Glutamatergic neuron (in vitro differentiated cells): ENCODE measurements at regions not wholly inside any gene's neighbourhood (a gene's known extent, or its start where the extent isn't known, plus 50 kb on each side); places are given as distances from the start of the nearest gene placed in this dataset.

Experiments
- DNase-seq: peaks from one replicate; pipeline ENCODE4 v3.0.0; 2022
- H3K27ac Mint-ChIP-seq: one replicate; pipeline ENCODE4 v1.8.0; 2020; ENCODE audit warnings: mild to moderate bottlenecking, mixed read lengths, inconsistent platforms; ENCODE audit not compliant: unreplicated experiment
- H3K27me3 Mint-ChIP-seq: one replicate; pipeline ENCODE4 v1.8.0; 2020; ENCODE audit warnings: mild to moderate bottlenecking, moderate library complexity, mixed read lengths, inconsistent platforms; ENCODE audit not compliant: unreplicated experiment
- H3K36me3 Mint-ChIP-seq: one replicate; pipeline ENCODE4 v1.8.0; 2020; ENCODE audit warnings: mild to moderate bottlenecking, mixed read lengths, inconsistent platforms; ENCODE audit not compliant: unreplicated experiment
- H3K4me1 Mint-ChIP-seq: one replicate; pipeline ENCODE4 v1.8.0; 2020; ENCODE audit warnings: mild to moderate bottlenecking, low read depth, mixed read lengths, inconsistent platforms; ENCODE audit not compliant: unreplicated experiment
- H3K4me3 Mint-ChIP-seq: one replicate; pipeline ENCODE4 v1.8.0; 2020; ENCODE audit warnings: mild to moderate bottlenecking, mixed read lengths, inconsistent platforms; ENCODE audit not compliant: unreplicated experiment
- H3K9me3 Mint-ChIP-seq: one replicate; pipeline ENCODE4 v1.8.0; 2020; ENCODE audit warnings: mild to moderate bottlenecking, moderate library complexity, mixed read lengths, inconsistent platforms; ENCODE audit not compliant: unreplicated experiment
- TF ChIP-seq, protein P1 (sequence below): fragments of 200-600 bp; sonication (generic); IDR thresholded peaks from one replicate; pipeline ENCODE4 v1.5.0; 2021; ENCODE audit not compliant: partially characterized antibody, unreplicated experiment

DNA sequence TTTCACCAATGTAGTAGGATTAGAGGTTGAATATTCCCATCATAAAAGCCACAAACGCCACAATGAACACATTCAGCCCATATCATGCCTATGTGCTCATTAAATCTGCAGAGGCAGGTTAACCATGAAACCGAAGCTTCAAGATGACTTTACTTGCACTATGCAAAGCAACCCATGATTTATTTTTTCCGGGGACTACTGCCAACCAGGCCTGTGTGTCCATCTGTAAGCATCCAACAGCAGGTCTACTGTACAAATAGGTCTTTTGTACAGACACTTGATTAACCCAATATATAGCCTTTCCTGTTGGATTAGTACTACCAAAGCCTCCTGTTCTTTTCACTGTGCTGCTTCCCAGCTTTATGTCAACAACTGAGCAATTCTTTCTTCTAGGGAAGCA, 104.9 kb upstream of the CDH10 start:
- Mint-ChIP-seq H3K4me3 (no peak overlapping the region), H3K9me3 (no peaks in the 10 kb centered on the region), H3K36me3 (no peaks in the 10 kb centered on the region), H3K4me1 (no peaks in the 10 kb centered on the region), H3K27ac (no peak overlapping the region), H3K27me3 (no peaks in the 10 kb centered on the region)
- TF ChIP-seq, protein P1, sequence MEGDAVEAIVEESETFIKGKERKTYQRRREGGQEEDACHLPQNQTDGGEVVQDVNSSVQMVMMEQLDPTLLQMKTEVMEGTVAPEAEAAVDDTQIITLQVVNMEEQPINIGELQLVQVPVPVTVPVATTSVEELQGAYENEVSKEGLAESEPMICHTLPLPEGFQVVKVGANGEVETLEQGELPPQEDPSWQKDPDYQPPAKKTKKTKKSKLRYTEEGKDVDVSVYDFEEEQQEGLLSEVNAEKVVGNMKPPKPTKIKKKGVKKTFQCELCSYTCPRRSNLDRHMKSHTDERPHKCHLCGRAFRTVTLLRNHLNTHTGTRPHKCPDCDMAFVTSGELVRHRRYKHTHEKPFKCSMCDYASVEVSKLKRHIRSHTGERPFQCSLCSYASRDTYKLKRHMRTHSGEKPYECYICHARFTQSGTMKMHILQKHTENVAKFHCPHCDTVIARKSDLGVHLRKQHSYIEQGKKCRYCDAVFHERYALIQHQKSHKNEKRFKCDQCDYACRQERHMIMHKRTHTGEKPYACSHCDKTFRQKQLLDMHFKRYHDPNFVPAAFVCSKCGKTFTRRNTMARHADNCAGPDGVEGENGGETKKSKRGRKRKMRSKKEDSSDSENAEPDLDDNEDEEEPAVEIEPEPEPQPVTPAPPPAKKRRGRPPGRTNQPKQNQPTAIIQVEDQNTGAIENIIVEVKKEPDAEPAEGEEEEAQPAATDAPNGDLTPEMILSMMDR = no peak
- DNase-seq = no peak

DNA sequence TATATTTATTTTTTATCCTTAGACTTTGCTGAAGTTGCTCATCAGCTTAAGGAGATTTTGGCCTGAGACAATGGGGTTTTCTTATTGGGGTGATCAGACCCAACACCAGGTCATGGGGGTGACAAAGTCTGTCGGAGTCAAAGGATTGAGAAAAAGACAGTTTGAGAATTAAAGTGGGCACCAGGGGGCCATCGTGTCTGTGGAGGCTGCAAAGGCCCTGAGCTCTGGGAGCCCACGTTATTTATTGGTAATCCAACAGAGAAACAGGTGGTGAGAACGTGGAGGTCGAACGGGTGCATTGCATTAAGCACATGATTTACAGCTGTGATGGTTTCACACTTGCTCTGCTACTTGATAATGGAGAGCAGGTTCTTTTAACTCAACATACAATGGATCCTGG, 102.5 kb upstream of the CDH10 start:
- no peak overlapping the region for H3K27ac Mint-ChIP-seq
- no peak overlapping the region for H3K4me3 Mint-ChIP-seq
- H3K9me3 Mint-ChIP-seq = no peaks in the 10 kb centered on the region
- H3K36me3 Mint-ChIP-seq = no peaks in the 10 kb centered on the region
- no peak for DNase-seq
- H3K4me1 Mint-ChIP-seq = no peaks in the 10 kb centered on the region
- no peaks in the 10 kb centered on the region for H3K27me3 Mint-ChIP-seq
- TF ChIP-seq, protein P1 = no peak

DNA sequence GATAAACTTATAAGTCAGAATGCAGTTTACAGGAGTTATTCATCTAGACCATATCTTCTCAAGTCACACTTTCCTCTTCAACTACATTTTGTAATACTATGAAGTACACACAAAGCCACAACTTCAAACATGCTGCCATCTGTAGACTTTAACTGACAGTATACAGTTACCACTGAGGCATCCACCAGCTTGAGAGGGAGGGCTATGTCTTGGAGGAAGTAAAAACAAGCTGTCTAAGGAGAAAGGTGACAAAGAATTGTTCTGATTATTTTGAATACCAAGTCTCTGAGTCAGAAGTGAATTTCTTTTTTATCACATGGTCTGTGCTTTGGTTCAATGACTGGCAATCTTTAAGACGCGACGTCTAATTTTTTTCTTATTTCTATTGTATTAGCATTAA, 97.6 kb upstream of the CDH10 start:
- Mint-ChIP-seq H3K4me3 (no peak overlapping the region), H3K36me3 (no peaks in the 10 kb centered on the region), H3K27ac (no peak overlapping the region), H3K9me3 (no peaks in the 10 kb centered on the region), H3K27me3 (no peaks in the 10 kb centered on the region), H3K4me1 (no peaks in the 10 kb centered on the region)
- TF ChIP-seq, protein P1 = no peak
- DNase-seq = no peak

DNA sequence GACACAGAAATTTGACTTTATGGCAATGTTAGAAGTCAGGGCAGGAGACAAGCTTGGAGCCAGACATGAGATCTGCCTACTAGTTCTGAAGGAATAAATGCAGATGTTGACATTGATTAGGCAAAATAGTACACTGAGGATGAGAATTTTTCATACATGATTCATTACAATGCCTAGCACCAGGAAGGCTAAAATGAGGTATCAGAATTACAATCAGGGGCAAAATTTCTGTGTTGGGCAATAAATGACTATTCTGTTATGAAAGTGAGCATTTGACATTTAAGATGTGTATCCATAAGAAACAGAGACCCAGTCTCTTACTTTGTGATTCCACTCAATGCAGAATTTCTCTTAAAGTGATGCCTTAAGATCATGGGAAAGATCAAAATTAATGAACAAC, 92.4 kb upstream of the CDH10 start:
- no peaks in the 10 kb centered on the region for H3K9me3 Mint-ChIP-seq
- DNase-seq = no peak
- no peaks in the 10 kb centered on the region for H3K27me3 Mint-ChIP-seq
- no peak overlapping the region for H3K4me3 Mint-ChIP-seq
- H3K36me3 Mint-ChIP-seq = no peaks in the 10 kb centered on the region
- no peaks in the 10 kb centered on the region for H3K4me1 Mint-ChIP-seq
- no peak overlapping the region for H3K27ac Mint-ChIP-seq
- TF ChIP-seq, protein P1 = no peak

DNA sequence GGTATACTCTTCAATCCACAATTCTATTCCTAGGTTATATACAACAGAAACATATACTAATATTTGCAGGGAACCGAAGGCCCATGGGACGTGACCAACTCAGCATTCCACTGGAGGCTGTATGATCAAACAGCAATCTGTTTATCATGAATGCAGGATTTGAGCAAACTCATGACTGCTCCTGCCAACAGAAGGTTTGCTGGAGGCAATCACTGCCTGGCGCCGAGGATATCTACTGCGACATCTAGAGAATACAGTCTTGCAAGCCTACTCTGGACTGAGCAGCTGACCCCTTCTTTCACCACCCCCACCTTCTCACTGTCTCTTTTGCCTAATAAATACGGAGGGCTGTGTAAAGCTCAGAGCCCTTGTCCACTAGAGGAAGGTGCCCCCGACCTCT, 90.5 kb upstream of the CDH10 start:
- TF ChIP-seq, protein P1 = no peak
- no peak for DNase-seq
- Mint-ChIP-seq H3K4me1 (no peaks in the 10 kb centered on the region), H3K27ac (no peak overlapping the region), H3K9me3 (no peaks in the 10 kb centered on the region), H3K4me3 (no peak overlapping the region), H3K27me3 (no peaks in the 10 kb centered on the region), H3K36me3 (no peaks in the 10 kb centered on the region)
